Neural progenitor cell (in vitro differentiated cells): ENCODE measurements at regions not wholly inside any gene's neighbourhood (a gene's known extent, or its start where the extent isn't known, plus 50 kb on each side); places are given as distances from the start of the nearest gene placed in this dataset.

Experiments
- DNase-seq: peaks from one replicate; pipeline ENCODE4 v3.0.0-alpha.2; 2016; ENCODE audit warnings: low spot score
- H2AFZ ChIP-seq: fragments of 200-600 bp; sonication (generic); replicated peaks from 2 replicates; pipeline ENCODE4 v1.6.1; 2016; ENCODE audit warnings: antibody characterized with exemption
- H3F3A ChIP-seq: fragments of 200-600 bp; sonication (generic); 2 replicates; pipeline ENCODE4 v1.6.1; 2016; ENCODE audit warnings: antibody characterized with exemption, low read depth
- H3K27ac ChIP-seq: fragments of 200-600 bp; sonication (generic); 2 replicates; pipeline ENCODE4 v1.5.1; 2016; ENCODE audit warnings: mild to moderate bottlenecking
- H3K27me3 ChIP-seq: fragments of 200-600 bp; sonication (generic); 2 replicates; pipeline ENCODE4 v1.6.1; 2016; ENCODE audit warnings: mild to moderate bottlenecking, moderate library complexity
- H3K36me3 ChIP-seq: fragments of 200-600 bp; sonication (generic); 2 replicates; pipeline ENCODE4 v1.5.1; 2016
- H3K4me1 ChIP-seq: fragments of 200-600 bp; sonication (generic); 2 replicates; pipeline ENCODE4 v1.6.1; 2016; ENCODE audit warnings: mixed run types
- H3K4me2 ChIP-seq: fragments of 200-600 bp; sonication (generic); 2 replicates; pipeline ENCODE4 v1.6.1; 2016
- H3K4me3 ChIP-seq: fragments of 200-600 bp; sonication (generic); 2 replicates; pipeline ENCODE4 v1.5.1; 2016
- H3K79me2 ChIP-seq: fragments of 200-600 bp; sonication (generic); 2 replicates; pipeline ENCODE4 v1.6.1; 2016; ENCODE audit warnings: low read depth
- H3K9ac ChIP-seq: fragments of 200-600 bp; sonication (generic); 2 replicates; pipeline ENCODE4 v1.6.1; 2016
- H3K9me3 ChIP-seq: fragments of 200-600 bp; sonication (generic); 2 replicates; pipeline ENCODE4 v1.5.1; 2016; ENCODE audit warnings: low read depth
- H4K20me1 ChIP-seq: fragments of 200-600 bp; sonication (generic); 2 replicates; pipeline ENCODE4 v1.6.1; 2016; ENCODE audit warnings: low read depth
- H3K27ac Mint-ChIP-seq: 3 replicates; pipeline ENCODE4 v1.8.0; 2021; ENCODE audit warnings: mixed read lengths
- H3K27me3 Mint-ChIP-seq: 2 replicates; pipeline ENCODE4 v1.8.0; 2022; ENCODE audit warnings: low read depth, mild to moderate bottlenecking, inconsistent platforms, moderate library complexity, mixed read lengths; ENCODE audit not compliant: insufficient read depth
- H3K36me3 Mint-ChIP-seq: 3 replicates; pipeline ENCODE4 v1.8.0; 2021; ENCODE audit warnings: mixed read lengths
- H3K4me1 Mint-ChIP-seq: 3 replicates; pipeline ENCODE4 v1.8.0; 2021; ENCODE audit warnings: mixed read lengths
- H3K4me3 Mint-ChIP-seq: 3 replicates; pipeline ENCODE4 v1.8.0; 2021; ENCODE audit warnings: mild to moderate bottlenecking, moderate library complexity, mixed read lengths
- H3K9me3 Mint-ChIP-seq: 3 replicates; pipeline ENCODE4 v1.8.0; 2020; ENCODE audit warnings: mixed read lengths
- CTCF ChIP-seq: fragments of 200-600 bp; sonication (generic); IDR thresholded peaks from 2 replicates; pipeline ENCODE4 v1.5.1; 2017; ENCODE audit warnings: antibody characterized with exemption, mild to moderate bottlenecking
- EZH2 ChIP-seq: fragments of 200-600 bp; sonication (generic); IDR thresholded peaks from 2 replicates; pipeline ENCODE4 v1.6.1; 2017; ENCODE audit warnings: antibody characterized with exemption, mild to moderate bottlenecking, moderate library complexity
- EZH2phosphoT487 ChIP-seq: fragments of 200-600 bp; sonication (generic); IDR thresholded peaks from 2 replicates; pipeline ENCODE4 v1.6.1; 2017; ENCODE audit warnings: antibody characterized with exemption

GRCh38 chr14:98937712-98938505, 334.1 kb downstream of the BCL11B start:
- Mint-ChIP-seq H3K4me1 (peaks cover 4% of the 10 kb centered on the region), H3K36me3 (no peaks in the 10 kb centered on the region), H3K27me3 (peaks cover 2% of the 10 kb centered on the region), H3K4me3 (no peak overlapping the region), H3K9me3 (peaks cover 4% of the 10 kb centered on the region), H3K27ac (no peak overlapping the region)
- no peak for TF ChIP-seq CTCF
- no peak for TF ChIP-seq EZH2phosphoT487
- TF ChIP-seq EZH2 = no peak
- Histone ChIP-seq H3K27ac (no peak overlapping the region), H2AFZ (no peak overlapping the region), H4K20me1 (no peaks in the 10 kb centered on the region), H3K4me3 (no peak overlapping the region), H3K27me3 (no peaks in the 10 kb centered on the region), H3K4me2 (no peak overlapping the region), H3K9me3 (no peaks in the 10 kb centered on the region), H3K9ac (no peak overlapping the region), H3K36me3 (no peaks in the 10 kb centered on the region), H3K4me1 (no peaks in the 10 kb centered on the region), H3K79me2 (no peaks in the 10 kb centered on the region), H3F3A (no peaks in the 10 kb centered on the region)
- DNase-seq = no peak

GRCh38 chr14:98940693-98941437, 331.1 kb downstream of the BCL11B start:
- Mint-ChIP-seq H3K36me3 (no peaks in the 10 kb centered on the region), H3K4me3 (no peak overlapping the region), H3K4me1 (no peaks in the 10 kb centered on the region), H3K9me3 (peaks cover 2% of the 10 kb centered on the region), H3K27ac (no peak overlapping the region), H3K27me3 (peaks cover 4% of the 10 kb centered on the region)
- no peak overlapping the region for H3K4me2 ChIP-seq
- no peaks in the 10 kb centered on the region for H3F3A ChIP-seq
- H3K27ac ChIP-seq = no peak overlapping the region
- no peak overlapping the region for H3K4me3 ChIP-seq
- no peaks in the 10 kb centered on the region for H4K20me1 ChIP-seq
- H2AFZ ChIP-seq = no peak overlapping the region
- H3K9me3 ChIP-seq = no peaks in the 10 kb centered on the region
- no peaks in the 10 kb centered on the region for H3K4me1 ChIP-seq
- no peak for DNase-seq
- H3K79me2 ChIP-seq = no peaks in the 10 kb centered on the region
- H3K27me3 ChIP-seq = no peaks in the 10 kb centered on the region
- TF ChIP-seq CTCF (no peak), EZH2phosphoT487 (no peak), EZH2 (no peak)
- H3K9ac ChIP-seq = no peak overlapping the region
- no peaks in the 10 kb centered on the region for H3K36me3 ChIP-seq

- no peak for DNase-seq
- TF ChIP-seq EZH2 (no peak), EZH2phosphoT487 (no peak)
These were observed 330.5 kb downstream of the BCL11B start for GRCh38 chr14:98941481-98941880.

GRCh38 chr14:98943907-98944306, 328.1 kb downstream of the BCL11B start:
- H3K27ac Mint-ChIP-seq = no peak overlapping the region
- H3K27me3 Mint-ChIP-seq = peaks cover 8% of the 10 kb centered on the region
- Histone ChIP-seq H3K4me3 (no peak overlapping the region), H3K27ac (no peak overlapping the region), H4K20me1 (no peaks in the 10 kb centered on the region), H3K4me1 (peaks cover 8% of the 10 kb centered on the region), H3K9ac (no peak overlapping the region), H3K9me3 (no peaks in the 10 kb centered on the region), H3F3A (peaks cover 1% of the 10 kb centered on the region), H3K36me3 (no peaks in the 10 kb centered on the region), H3K4me2 (no peak overlapping the region), H3K79me2 (no peaks in the 10 kb centered on the region), H2AFZ (no peak overlapping the region), H3K27me3 (no peaks in the 10 kb centered on the region)
- no peak for DNase-seq
- H3K9me3 Mint-ChIP-seq = peaks cover 9% of the 10 kb centered on the region
- H3K4me1 Mint-ChIP-seq = peaks cover 9% of the 10 kb centered on the region
- H3K4me3 Mint-ChIP-seq = no peak overlapping the region
- TF ChIP-seq EZH2phosphoT487 (no peak), EZH2 (no peak), CTCF (no peak)
- no peaks in the 10 kb centered on the region for H3K36me3 Mint-ChIP-seq

More at GRCh38 chr14:98941481-98941880, 330.5 kb downstream of the BCL11B start:
- Histone ChIP-seq H4K20me1 (no peaks in the 10 kb centered on the region), H3K9me3 (no peaks in the 10 kb centered on the region), H3K4me3 (no peak overlapping the region), H2AFZ (no peak overlapping the region), H3K79me2 (no peaks in the 10 kb centered on the region), H3K36me3 (no peaks in the 10 kb centered on the region), H3K9ac (no peak overlapping the region), H3K4me1 (no peaks in the 10 kb centered on the region), H3F3A (no peaks in the 10 kb centered on the region), H3K27me3 (no peaks in the 10 kb centered on the region), H3K27ac (no peak overlapping the region), H3K4me2 (no peak overlapping the region)
- Mint-ChIP-seq H3K27me3 (peaks cover 4% of the 10 kb centered on the region), H3K27ac (no peak overlapping the region), H3K9me3 (peaks cover 1% of the 10 kb centered on the region), H3K4me3 (no peak overlapping the region), H3K36me3 (no peaks in the 10 kb centered on the region), H3K4me1 (no peaks in the 10 kb centered on the region)
